IMR-90 (cell line): ENCODE measurements at regions not wholly inside any gene's neighbourhood (a gene's known extent, or its start where the extent isn't known, plus 50 kb on each side); places are given as distances from the start of the nearest gene placed in this dataset.

Source experiments
- ATAC-seq: fragments of 200-7000 bp; cut with Tn5 transposase; 2 replicates; pipeline ENCODE4 v1.9.1; 2020; ENCODE audit warnings: low read depth, mild to moderate bottlenecking, moderate library complexity
- BruUV-seq: library from RNA; stranded (reverse); fragments of 400-500 nt; replicated peaks from 2 replicates; lab custom pipeline; 2021; lab: Mats Ljungman, UMichigan
- CTCF ChIA-PET: fragments of 300-600 bp; formaldehyde crosslinking; extraction: SDS; loops from one replicate; lab custom pipeline; 2021; ENCODE audit warnings: antibody characterized with exemption; lab: Yijun Ruan, JAX
- POLR2A ChIA-PET: fragments of 300-600 bp; sonication (Branson Sonifier 250); formaldehyde crosslinking; loops from one replicate; lab custom pipeline; 2022; ENCODE audit warnings: antibody characterized with exemption; ENCODE audit not compliant: unreplicated experiment; lab: Charles Lee
- DNase-seq: peaks from one replicate; pipeline ENCODE4 v3.0.0; 2013
- H2AFZ ChIP-seq: replicated peaks from 2 replicates; pipeline ENCODE3; 2013; ENCODE audit warnings: low read length, mild to moderate bottlenecking; ENCODE audit not compliant: poor library complexity
- H2AK5ac ChIP-seq: 2 replicates; pipeline ENCODE4 v1.6.1; 2013; ENCODE audit warnings: low read depth, low read length, inconsistent platforms
- H2AK9ac ChIP-seq: replicated peaks from 2 replicates; pipeline ENCODE3; 2013; ENCODE audit warnings: mild to moderate bottlenecking, low read depth, low read length, moderate library complexity; ENCODE audit not compliant: poor library complexity
- H2BK120ac ChIP-seq: 2 replicates; pipeline ENCODE4 v1.6.1; 2013; ENCODE audit warnings: low read depth, low read length, inconsistent platforms
- H2BK15ac ChIP-seq: 3 replicates; pipeline ENCODE4 v1.6.1; 2013; ENCODE audit warnings: low read depth, low read length, inconsistent platforms
- H2BK20ac ChIP-seq: 2 replicates; pipeline ENCODE4 v1.6.1; 2013; ENCODE audit warnings: low read depth, mild to moderate bottlenecking, inconsistent platforms, low read length, moderate library complexity
- H2BK5ac ChIP-seq: 2 replicates; pipeline ENCODE4 v1.6.1; 2013; ENCODE audit warnings: mild to moderate bottlenecking, low read depth, low read length, inconsistent platforms; ENCODE audit not compliant: poor library complexity, severe bottlenecking
- H3K14ac ChIP-seq: replicated peaks from 2 replicates; pipeline ENCODE4 v1.6.1; 2013; ENCODE audit warnings: low read depth, low read length, inconsistent platforms
- H3K18ac ChIP-seq: 2 replicates; pipeline ENCODE4 v1.6.1; 2013; ENCODE audit warnings: low read depth, low read length, control low read depth
- H3K23ac ChIP-seq: 2 replicates; pipeline ENCODE4 v1.6.1; 2013; ENCODE audit warnings: low read depth, low read length, inconsistent platforms
- H3K27ac ChIP-seq: 2 replicates; pipeline ENCODE4 v1.5.1; 2013; ENCODE audit warnings: mild to moderate bottlenecking, control low read depth, low read length; ENCODE audit not compliant: insufficient read depth
- H3K27me3 ChIP-seq: 2 replicates; pipeline ENCODE4 v1.6.1; 2013; ENCODE audit warnings: low read length; ENCODE audit not compliant: control insufficient read depth, insufficient read depth
- H3K36me3 ChIP-seq: 2 replicates; pipeline ENCODE4 v1.6.1; 2013; ENCODE audit warnings: low read length, mixed read lengths; ENCODE audit not compliant: control insufficient read depth, insufficient read depth
- H3K4ac ChIP-seq: 2 replicates; pipeline ENCODE4 v1.6.1; 2013; ENCODE audit warnings: low read depth, low read length, inconsistent platforms
- H3K4me1 ChIP-seq: 2 replicates; pipeline ENCODE4 v1.6.1; 2013; ENCODE audit warnings: low read length, mixed read lengths; ENCODE audit not compliant: control insufficient read depth, insufficient read depth
- H3K4me2 ChIP-seq: 2 replicates; pipeline ENCODE4 v1.6.1; 2013; ENCODE audit warnings: low read depth, mild to moderate bottlenecking, control low read depth, low read length, moderate library complexity
- H3K4me3 ChIP-seq: 2 replicates; pipeline ENCODE4 v1.5.1; 2013; ENCODE audit warnings: low read depth, mild to moderate bottlenecking, control low read depth, low read length, moderate library complexity; ENCODE audit not compliant: insufficient read depth
- H3K56ac ChIP-seq: 2 replicates; pipeline ENCODE4 v1.6.1; 2013; ENCODE audit warnings: low read length, inconsistent platforms; ENCODE audit not compliant: insufficient read depth; ENCODE audit errors: extremely low read depth
- H3K79me1 ChIP-seq, 2 experiments: 2 replicates each; pipeline ENCODE4 v1.6.1; 2013; ENCODE audit warnings: low read length in 2 of 2, inconsistent platforms in 1 of 2, low read depth in 1 of 2
- H3K9ac ChIP-seq: 2 replicates; pipeline ENCODE4 v1.6.1; 2013; ENCODE audit warnings: low read depth, low read length, control low read depth
- H3K9me1 ChIP-seq: 2 replicates; pipeline ENCODE4 v1.6.1; 2013; ENCODE audit warnings: low read length, inconsistent platforms; ENCODE audit not compliant: insufficient read depth
- H3K9me3 ChIP-seq: 2 replicates; pipeline ENCODE4 v1.6.1; 2013; ENCODE audit warnings: low read length; ENCODE audit not compliant: control insufficient read depth, insufficient read depth
- H4K20me1 ChIP-seq: 2 replicates; pipeline ENCODE4 v1.6.1; 2013; ENCODE audit warnings: low read length, inconsistent platforms; ENCODE audit not compliant: insufficient read depth
- H4K5ac ChIP-seq: 2 replicates; pipeline ENCODE4 v1.6.1; 2013; ENCODE audit warnings: mild to moderate bottlenecking, low read depth, low read length, control low read depth
- H4K8ac ChIP-seq, 2 experiments: 2 replicates each; pipeline ENCODE4 v1.6.1; 2013; ENCODE audit warnings: low read depth in 2 of 2, low read length in 2 of 2, control low read depth in 1 of 2, inconsistent platforms in 1 of 2
- H4K91ac ChIP-seq: 2 replicates; pipeline ENCODE4 v1.6.1; 2013; ENCODE audit warnings: low read depth, low read length, inconsistent platforms; ENCODE audit not compliant: insufficient read depth
- CTCF ChIP-seq: conservative IDR thresholded peaks from 2 replicates; pipeline ENCODE4 v1.5.1; 2012; ENCODE audit warnings: mild to moderate bottlenecking, low read depth, low read length, improper control_type of control experiment
- ELK1 ChIP-seq: fragments of 150-350 bp; IDR thresholded peaks from 2 replicates; pipeline ENCODE4 v1.6.1; 2016; ENCODE audit warnings: low read depth, mild to moderate bottlenecking, low read length, moderate library complexity, borderline replicate concordance
- MXI1 ChIP-seq: IDR thresholded peaks from 2 replicates; pipeline ENCODE4 v1.6.1; 2012; ENCODE audit warnings: low read depth, mild to moderate bottlenecking, low read length, moderate library complexity, borderline replicate concordance
- SMC3 ChIP-seq: fragments of 150-350 bp; IDR thresholded peaks from 2 replicates; pipeline ENCODE4 v1.6.1; 2016; ENCODE audit warnings: low read depth, mild to moderate bottlenecking, antibody characterized with exemption, low read length, moderate library complexity
- WGBS, 2 experiments: methylation state at CpG; one replicate each; pipeline versions ENCODE4 v1.1.5 to v1.1.7; 2013; ENCODE audit warnings: missing lambda C conversion rate in 2 of 2; ENCODE audit not compliant: insufficient read length in 1 of 2; ENCODE audit errors: extremely low coverage in 2 of 2; 5-methylcytosine and 5-hydroxymethylcytosine counted together
- dilution Hi-C: fragments of 300-500 bp; cut with HindIII; formaldehyde crosslinking; loops from one replicate; pipeline ENCODE4 v1.14.3; 2018; ENCODE audit warnings: low sequenced_read_pairs; ENCODE audit not compliant: unreplicated experiment
- in situ Hi-C: fragments of 300-500 bp; cut with MboI; formaldehyde crosslinking; loops from 3 replicates; pipeline ENCODE4 v1.14.3; 2019; ENCODE audit warnings: low sequenced_read_pairs, inconsistent platforms, mixed read lengths
- intact Hi-C: fragments of 100-400 bp; cut with micrococcal nuclease; formaldehyde crosslinking; loops from 2 replicates; pipeline ENCODE4 v1.10.0; 2022

- no TSS peak for BruUV-seq
- Histone ChIP-seq H2BK20ac (no peak overlapping the region), H3K4ac (no peak overlapping the region), H4K5ac (no peak overlapping the region), H3K18ac (no peak overlapping the region), H2BK15ac (no peak overlapping the region), H2BK5ac (no peak overlapping the region), H3K4me2 (no peak overlapping the region), H3K56ac (no peak overlapping the region), H4K20me1 (no peaks in the 10 kb centered on the region), H2AK9ac (no peak overlapping the region), H4K91ac (no peak overlapping the region), H3K14ac (no peak overlapping the region), H4K8ac (no peak overlapping the region), H3K27me3 (no peaks in the 10 kb centered on the region), H3K9ac (no peak overlapping the region), H3K23ac (no peak overlapping the region), H3K4me3 (no peak overlapping the region), H2BK120ac (no peak overlapping the region), H3K4me1 (no peaks in the 10 kb centered on the region), H3K27ac (no peak overlapping the region), H3K9me3 (peaks cover 6% of the 10 kb centered on the region), H3K79me1 (no peaks in the 10 kb centered on the region), H2AK5ac (no peak overlapping the region), H3K9me1 (no peaks in the 10 kb centered on the region), H2AFZ (no peak overlapping the region), H3K36me3 (no peaks in the 10 kb centered on the region)
- DNase-seq: no peak
- intact Hi-C loops (no loop called here), dilution Hi-C loops (no loop called here), in situ Hi-C loops (no loop called here)
- ChIA-PET POLR2A (no interaction called here), CTCF (no interaction called here)
- no CpG with 5 or more reads among the region's 2 CpGs for WGBS, 2 experiments
- no peak for TF ChIP-seq MXI1
- TF ChIP-seq SMC3: no peak
- no peak for TF ChIP-seq CTCF
- TF ChIP-seq ELK1: no peak
- ATAC-seq: no peak
Observed at GRCh38 chr5:166399781-166400180, 1891.7 kb upstream of the WWC1 start.
